Common myeloid progenitor, CD34-positive (primary cell): ENCODE measurements at regions not wholly inside any gene's neighbourhood (a gene's known extent, or its start where the extent isn't known, plus 50 kb on each side); places are given as distances from the start of the nearest gene placed in this dataset.

Source experiments
- CTCF ChIA-PET: fragments of 350-600 bp; sonication (Branson Sonifier 250); formaldehyde crosslinking; loops from one replicate; lab custom pipeline; 2021; ENCODE audit warnings: antibody characterized with exemption; lab: Charles Lee
- POLR2A ChIA-PET: fragments of 350-600 bp; sonication (Branson Sonifier 250); formaldehyde crosslinking; loops from one replicate; lab custom pipeline; 2021; ENCODE audit warnings: antibody characterized with exemption; lab: Charles Lee
- DNase-seq, 3 donors: peaks; one replicate each; pipeline versions ENCODE4 v3.0.0 to v3.0.0-alpha.2; 2013
- H3K27ac ChIP-seq, 2 experiments: 1 replicate in 1 of 2; 2 replicates in 1 of 2; pipeline ENCODE4 v1.7.0; 2013; ENCODE audit warnings: inconsistent platforms in 2 of 2, low read length in 2 of 2, mild to moderate bottlenecking in 2 of 2, low read depth in 1 of 2, moderate library complexity in 1 of 2; ENCODE audit not compliant: severe bottlenecking in 2 of 2, insufficient read depth in 1 of 2, poor library complexity in 1 of 2
- H3K27me3 ChIP-seq, 5 experiments: replicated peaks in 2 of 5; 1 replicate in 3 of 5; 2 replicates in 2 of 5; pipeline versions ENCODE4 v1.6.1 to v1.7.0; 2013; ENCODE audit warnings: low read length in 4 of 5, mild to moderate bottlenecking in 2 of 5, moderate library complexity in 2 of 5, inconsistent platforms in 1 of 5; ENCODE audit not compliant: insufficient read depth in 5 of 5, control insufficient read depth in 4 of 5
- H3K36me3 ChIP-seq, 4 experiments: 1 replicate in 2 of 4; 2 replicates in 2 of 4; pipeline versions ENCODE4 v1.6.1 to v1.7.0; 2013; ENCODE audit warnings: low read length in 3 of 4, control low read depth in 1 of 4, mild to moderate bottlenecking in 1 of 4; ENCODE audit not compliant: control insufficient read depth in 4 of 4, insufficient read depth in 4 of 4
- H3K4me1 ChIP-seq, 4 experiments: 1 replicate in 3 of 4; 2 replicates in 1 of 4; pipeline versions ENCODE4 v1.6.1 to v1.7.1; 2013; ENCODE audit warnings: low read length in 3 of 4, mild to moderate bottlenecking in 3 of 4, control low read depth in 1 of 4, inconsistent platforms in 1 of 4, moderate library complexity in 1 of 4; ENCODE audit not compliant: control insufficient read depth in 4 of 4, insufficient read depth in 4 of 4; ENCODE audit errors: control extremely low read depth in 1 of 4
- H3K4me3 ChIP-seq, 7 experiments: 1 replicate in 4 of 7; 2 replicates in 3 of 7; pipeline versions ENCODE4 v1.5.1 to v1.7.0; 2013; ENCODE audit warnings: mild to moderate bottlenecking in 7 of 7, low read length in 6 of 7, moderate library complexity in 6 of 7, inconsistent platforms in 2 of 7, low read depth in 2 of 7, control low read depth in 1 of 7; ENCODE audit not compliant: insufficient read depth in 4 of 7, control insufficient read depth in 1 of 7; ENCODE audit errors: extremely low read depth in 1 of 7
- H3K9me3 ChIP-seq, 5 experiments: 1 replicate in 4 of 5; 2 replicates in 1 of 5; pipeline versions ENCODE4 v1.6.1 to v1.7.1; 2013; ENCODE audit warnings: low read length in 4 of 5, mild to moderate bottlenecking in 2 of 5, inconsistent platforms in 1 of 5, low read depth in 1 of 5, moderate library complexity in 1 of 5; ENCODE audit not compliant: control insufficient read depth in 4 of 5, insufficient read depth in 2 of 5; ENCODE audit errors: control extremely low read depth in 1 of 5
- WGBS: methylation state at CpG from one replicate; pipeline ENCODE4 v1.1.5; 2013; ENCODE audit not compliant: insufficient coverage; 5-methylcytosine and 5-hydroxymethylcytosine counted together

DNA sequence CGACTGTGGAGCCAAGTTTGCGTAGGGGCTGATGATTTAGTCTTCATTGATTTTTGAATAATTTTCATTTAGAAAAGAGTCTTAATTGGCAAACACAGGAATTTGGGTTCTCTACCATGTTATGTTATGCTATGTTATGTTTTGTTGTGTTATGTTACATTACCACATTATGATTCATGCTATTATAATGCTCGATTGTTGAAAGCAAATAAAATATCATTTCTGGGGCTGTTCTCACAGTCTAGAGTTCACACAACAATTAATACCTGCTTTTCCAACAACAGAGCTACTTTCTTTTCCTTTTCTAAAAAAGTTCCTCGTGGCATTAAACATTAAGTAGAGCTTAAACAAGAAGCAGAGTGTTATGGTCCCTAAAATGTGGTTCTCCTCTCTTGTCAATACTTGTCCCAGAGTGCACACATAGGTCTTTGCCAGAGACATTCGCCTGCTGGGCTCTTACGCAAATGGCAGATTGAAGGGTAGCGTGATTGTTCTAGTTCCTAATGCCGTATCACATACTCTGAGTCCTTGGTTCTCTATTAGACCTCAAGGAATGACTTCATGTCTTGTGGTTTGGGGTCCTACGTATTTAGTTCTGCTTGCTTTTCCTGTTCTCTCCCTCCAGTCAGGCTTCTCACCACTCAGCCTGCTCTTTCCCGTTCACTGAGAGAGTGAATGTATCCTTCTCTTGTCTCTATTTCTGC lies 370.3 kb downstream of the CD109 start:
- WGBS = 34% methylated on average over 7 of the region's 10 CpGs
- Histone ChIP-seq H3K27me3 (peaks cover 2 to 15% (median 3%) of the 10 kb centered on the region in 5 experiments), H3K9me3 (no peaks in the 10 kb centered on the region), H3K27ac (no peak overlapping the region), H3K4me1 (peaks cover 0 to 2% (median 0%) of the 10 kb centered on the region in 4 experiments), H3K36me3 (no peaks in the 10 kb centered on the region), H3K4me3 (no peak overlapping the region)
- peak; percentile 5 to 42 (median 23) for DNase-seq
- POLR2A ChIA-PET = no interaction called here
- CTCF ChIA-PET = no interaction called here

GRCh38 chr6:74065705-74066104 lies 369.7 kb downstream of the CD109 start:
- no peak overlapping the region for H3K4me3 ChIP-seq
- H3K9me3 ChIP-seq = no peaks in the 10 kb centered on the region
- peaks cover 2 to 15% (median 3%) of the 10 kb centered on the region in 5 experiments for H3K27me3 ChIP-seq
- ChIA-PET CTCF (no interaction called here), POLR2A (no interaction called here)
- peaks cover 0 to 2% (median 0%) of the 10 kb centered on the region in 4 experiments for H3K4me1 ChIP-seq
- H3K36me3 ChIP-seq = no peaks in the 10 kb centered on the region
- 100% methylated on average over 1 of the region's 1 CpG for WGBS
- H3K27ac ChIP-seq = no peak overlapping the region
- no peak for DNase-seq

DNA sequence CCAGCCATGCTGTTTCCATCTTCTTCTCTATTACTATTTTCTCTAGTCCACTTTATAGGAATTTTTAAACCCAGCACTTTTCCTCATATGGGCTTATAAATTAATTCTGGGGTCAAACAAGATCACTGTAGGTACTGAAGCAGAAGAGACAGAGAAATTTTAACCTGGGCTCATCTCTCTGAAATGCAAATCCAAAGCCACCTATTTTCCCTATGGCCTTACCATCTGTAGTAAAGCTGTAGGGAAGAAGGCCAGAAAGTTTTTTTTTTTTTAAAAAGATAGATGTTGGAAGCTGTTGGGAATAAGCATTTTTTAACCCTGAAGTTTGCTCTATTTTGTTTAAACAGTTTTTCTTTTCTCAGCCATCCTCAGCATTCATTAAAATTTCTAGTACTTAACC lies 367.4 kb downstream of the CD109 start:
- Histone ChIP-seq H3K4me3 (no peak overlapping the region), H3K27ac (no peak overlapping the region), H3K36me3 (no peaks in the 10 kb centered on the region), H3K9me3 (no peaks in the 10 kb centered on the region), H3K27me3 (peaks cover 2 to 15% (median 3%) of the 10 kb centered on the region in 5 experiments), H3K4me1 (peaks cover 0 to 2% (median 0%) of the 10 kb centered on the region in 4 experiments)
- ChIA-PET CTCF (no interaction called here), POLR2A (no interaction called here)
- no peak for DNase-seq

DNA sequence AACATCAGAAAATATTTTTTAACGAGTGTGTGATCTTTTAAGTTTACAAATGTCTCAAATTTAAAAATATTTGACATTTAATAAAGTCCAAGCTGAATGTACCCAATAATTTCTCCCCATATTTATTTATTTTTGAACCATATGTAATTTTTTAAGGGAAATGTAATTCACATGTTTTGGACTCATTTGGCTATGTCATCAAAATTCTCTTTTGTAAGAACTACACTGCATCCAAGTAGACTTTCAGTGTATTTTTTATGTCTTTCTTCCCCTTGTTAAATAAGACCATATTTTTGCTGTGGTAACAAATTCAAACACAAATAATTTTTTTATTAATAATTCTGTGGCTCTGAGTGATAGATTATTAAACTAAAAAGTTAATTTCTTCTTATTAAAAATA lies 365.2 kb downstream of the CD109 start:
- ChIA-PET POLR2A (no interaction called here), CTCF (no interaction called here)
- DNase-seq = no peak
- Histone ChIP-seq H3K27me3 (peaks cover 0 to 6% (median 2%) of the 10 kb centered on the region in 5 experiments), H3K4me3 (no peak overlapping the region), H3K36me3 (no peaks in the 10 kb centered on the region), H3K9me3 (no peaks in the 10 kb centered on the region), H3K27ac (no peak overlapping the region), H3K4me1 (no peaks in the 10 kb centered on the region)
- WGBS = no CpG with 5 or more reads among the region's 1 CpG

DNA sequence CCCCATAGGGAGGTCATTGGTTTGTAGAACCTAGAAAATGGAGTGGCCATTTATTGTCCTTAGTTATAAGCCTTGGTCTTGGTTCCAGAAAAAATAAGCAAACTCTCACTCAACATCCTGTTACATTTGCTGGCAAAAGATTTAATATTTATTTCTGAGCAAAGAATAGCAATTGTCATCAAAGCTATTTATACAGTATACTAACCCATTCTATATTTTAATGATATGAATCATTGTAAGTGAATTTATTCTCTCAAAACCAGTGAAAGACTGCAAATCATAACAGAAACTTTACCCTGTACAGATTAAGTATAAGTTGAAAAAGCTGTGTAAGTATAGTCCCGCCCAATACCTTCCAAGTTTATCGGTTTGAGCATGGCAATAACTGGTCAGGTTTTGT lies 364.4 kb downstream of the CD109 start:
- Histone ChIP-seq H3K27me3 (no peaks in the 10 kb centered on the region), H3K36me3 (no peaks in the 10 kb centered on the region), H3K4me3 (no peak overlapping the region), H3K9me3 (no peaks in the 10 kb centered on the region), H3K27ac (no peak overlapping the region), H3K4me1 (no peaks in the 10 kb centered on the region)
- CTCF ChIA-PET = no interaction called here
- 100% methylated on average over 1 of the region's 2 CpGs for WGBS
- POLR2A ChIA-PET = no interaction called here
- no peak for DNase-seq

DNA sequence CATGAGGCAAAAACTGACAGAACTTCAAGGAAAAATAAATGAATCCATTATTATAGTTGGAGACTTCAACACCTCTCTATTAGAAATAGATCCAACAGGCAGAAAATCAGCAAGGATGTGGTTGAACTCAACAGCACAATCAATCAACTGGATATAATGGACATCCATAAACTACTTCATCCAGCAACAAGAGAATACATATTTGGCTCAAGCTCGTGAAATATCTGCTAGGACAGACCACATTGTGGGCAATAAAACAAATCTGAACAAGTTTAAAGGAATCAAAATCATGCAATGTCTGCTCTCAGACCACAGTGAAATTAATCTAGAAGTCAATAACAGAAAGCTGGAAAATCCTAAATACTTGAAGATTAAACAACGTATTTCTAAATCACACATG lies 362.6 kb downstream of the CD109 start:
- POLR2A ChIA-PET = no interaction called here
- CTCF ChIA-PET = no interaction called here
- Histone ChIP-seq H3K27me3 (peaks cover 0 to under 1% (median 0%) of the 10 kb centered on the region in 5 experiments), H3K9me3 (peaks cover 0 to 1% (median 0%) of the 10 kb centered on the region in 5 experiments), H3K4me1 (no peaks in the 10 kb centered on the region), H3K36me3 (no peaks in the 10 kb centered on the region), H3K4me3 (no peak overlapping the region), H3K27ac (no peak overlapping the region)
- DNase-seq = no peak
- no CpG with 5 or more reads among the region's 2 CpGs for WGBS

- H3K27me3 ChIP-seq = peaks cover 0 to 2% (median 0%) of the 10 kb centered on the region in 5 experiments
- no peak for DNase-seq
- peaks cover 0 to 1% (median 0%) of the 10 kb centered on the region in 5 experiments for H3K9me3 ChIP-seq
- H3K4me1 ChIP-seq = no peaks in the 10 kb centered on the region
- ChIA-PET POLR2A (no interaction called here), CTCF (no interaction called here)
- H3K4me3 ChIP-seq = no peak overlapping the region
- WGBS = no CpG with 5 or more reads among the region's 2 CpGs
- no peaks in the 10 kb centered on the region for H3K36me3 ChIP-seq
- no peak overlapping the region for H3K27ac ChIP-seq
Observed at GRCh38 chr6:74057326-74057725, 361.3 kb downstream of the CD109 start.
